DMS 273 (cell line): ENCODE measurements at regions not wholly inside any gene's neighbourhood (a gene's known extent, or its start where the extent isn't known, plus 50 kb on each side); places are given as distances from the start of the nearest gene placed in this dataset.
"Not testable (repeated sequence)": the region's sequence is repeated elsewhere in the genome, so short reads cannot be mapped to it uniquely, and the experiment has no call there.

Experiments used
- DNase-seq: peaks from one replicate; lab custom pipeline; 2025; ENCODE audit not compliant: unreplicated experiment; lab: John Stamatoyannopoulos, UW

DNA sequence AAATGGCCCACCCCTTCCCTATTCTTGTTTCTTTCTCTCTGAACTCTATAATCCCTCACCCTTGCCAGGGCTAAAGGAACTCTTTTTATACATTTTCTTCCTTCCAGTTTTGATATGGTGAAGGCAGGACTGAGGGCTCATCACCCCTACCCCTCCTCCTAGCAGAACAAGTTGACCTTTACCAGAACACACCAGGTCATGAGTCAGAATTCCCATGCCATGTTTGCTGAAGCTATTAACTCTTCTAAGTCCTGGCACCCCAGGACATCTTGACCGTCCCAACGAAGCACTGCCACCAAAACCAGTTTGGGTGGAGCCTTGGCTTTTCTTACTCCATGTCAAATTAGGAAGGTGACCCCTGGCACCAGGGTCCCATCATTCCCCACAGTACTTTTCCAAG lies 57.5 kb upstream of the DYNLT3 start:
- DNase-seq, result no peak

DNA sequence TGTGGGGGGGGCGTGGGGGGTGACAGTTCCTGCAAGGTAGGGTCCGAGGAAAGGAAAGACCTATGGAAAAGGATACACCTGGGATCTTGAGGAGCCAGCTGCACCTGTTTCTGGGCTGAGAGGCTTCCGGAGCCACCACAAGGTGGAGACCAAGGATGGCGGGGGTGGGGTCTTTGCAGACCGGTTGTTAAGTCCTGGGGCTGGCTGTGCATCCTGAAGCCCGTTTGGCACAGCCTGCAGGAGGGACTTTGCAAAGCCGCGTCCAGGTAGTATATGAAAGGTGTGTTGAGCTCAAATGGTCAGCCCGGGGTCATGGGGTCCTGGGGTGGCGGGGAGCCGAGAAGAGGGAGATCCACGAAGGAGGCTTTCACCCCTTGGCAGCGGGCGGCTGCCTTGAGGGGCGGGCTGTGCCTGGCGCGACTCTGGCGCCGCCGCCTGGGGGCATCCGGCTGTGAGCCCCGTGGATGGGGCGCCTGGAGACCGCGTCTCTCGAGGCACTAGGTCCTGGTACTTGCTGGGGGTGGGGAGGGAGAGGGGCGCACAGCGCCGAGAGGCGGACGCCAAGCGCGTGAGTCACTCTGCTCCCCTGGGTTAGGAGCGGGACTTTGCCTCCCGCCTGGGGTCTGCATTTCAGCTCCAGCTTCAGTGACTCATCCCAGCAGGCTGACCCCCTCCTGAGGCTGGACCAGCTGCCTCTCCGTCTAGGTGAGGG lies 58.2 kb upstream of the DYNLT3 start:
- DNase-seq, result peak; percentile 80

DNA sequence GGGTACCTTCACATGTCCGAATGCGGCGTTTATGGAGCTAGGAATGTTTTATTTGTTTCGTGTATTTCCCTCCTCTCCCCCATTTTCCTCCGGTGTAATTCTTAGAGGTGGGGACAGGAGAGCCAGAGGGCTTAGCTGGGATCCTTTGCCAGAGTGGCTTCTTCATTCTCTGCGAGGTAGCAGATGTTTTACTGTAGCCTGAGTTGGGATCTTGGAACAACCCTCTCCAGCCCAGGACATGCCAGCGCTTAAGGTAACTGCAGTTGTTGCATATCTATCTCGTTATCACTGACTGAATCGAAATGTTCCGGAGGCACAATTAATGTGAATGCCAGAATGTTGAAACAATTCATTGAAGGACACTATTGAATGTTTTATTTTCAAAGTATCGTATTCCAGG lies 59.0 kb upstream of the DYNLT3 start:
- DNase-seq, result peak; percentile 29

GRCh38 chrX:37910186-37910585 lies 62.8 kb upstream of the DYNLT3 start:
- DNase-seq, result no peak

DNA sequence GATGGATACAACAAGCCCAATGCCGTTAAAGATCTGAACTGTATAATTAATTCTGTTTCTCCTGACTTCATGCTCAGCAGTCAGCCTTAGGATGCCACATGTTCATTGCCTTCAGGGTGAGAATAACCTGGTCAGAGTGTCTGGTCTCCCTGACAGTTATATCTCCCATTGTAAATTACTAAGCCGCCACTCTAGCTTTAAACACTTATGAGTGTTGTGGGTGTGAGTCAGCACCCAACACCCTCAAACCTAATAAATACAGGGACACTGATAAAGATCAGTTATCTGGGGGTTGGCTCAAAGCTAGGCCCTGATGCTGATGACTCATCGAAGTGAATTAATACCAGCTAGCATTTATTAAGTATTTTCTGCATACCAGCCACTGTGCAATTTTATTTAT lies 64.9 kb upstream of the DYNLT3 start:
- DNase-seq, result peak; percentile 15

GRCh38 chrX:37912777-37913176 lies 65.4 kb upstream of the DYNLT3 start:
- no peak for DNase-seq

DNA sequence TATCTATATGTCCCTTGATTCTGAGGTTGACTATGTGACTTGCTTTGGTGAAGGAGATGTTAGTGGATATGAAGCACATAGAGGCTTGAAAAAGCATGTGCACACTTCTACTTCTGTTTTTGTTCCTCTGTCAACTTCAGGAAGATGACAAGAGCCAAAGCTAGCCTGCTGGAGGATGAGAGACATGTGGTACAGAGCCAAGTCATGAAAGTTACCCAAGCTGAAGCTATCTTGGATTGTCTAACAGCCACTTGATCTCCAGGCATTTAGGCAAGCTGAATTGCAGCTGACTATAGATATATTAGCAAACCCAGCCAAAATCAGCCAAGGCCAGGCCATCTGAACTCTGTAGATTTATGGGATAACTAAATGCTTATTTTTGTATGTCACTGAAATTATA lies 70.8 kb upstream of the DYNLT3 start:
- no peak for DNase-seq

DNA sequence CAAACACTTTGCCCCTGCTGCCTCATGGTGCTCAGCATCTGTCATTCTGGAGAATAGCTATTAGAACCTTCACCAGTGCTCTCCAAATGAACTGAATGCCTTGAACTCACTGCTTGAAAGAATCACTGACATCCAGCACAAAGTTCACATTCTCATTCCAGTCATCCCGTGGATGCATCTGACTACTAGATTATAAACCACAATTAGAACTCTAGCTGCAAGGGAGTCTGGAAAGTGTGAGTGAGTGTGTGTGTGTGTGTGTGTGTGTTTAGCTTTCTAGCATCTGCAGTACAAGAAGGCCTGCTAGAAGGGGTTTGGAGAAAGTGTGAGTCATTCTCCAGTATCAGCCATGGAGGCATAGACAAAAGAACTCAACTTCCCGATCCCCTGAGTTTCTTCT lies 71.3 kb upstream of the DYNLT3 start:
- no peak for DNase-seq

GRCh38 chrX:37921758-37922157 lies 74.4 kb upstream of the DYNLT3 start:
- DNase-seq, result no peak

GRCh38 chrX:37922928-37923327 lies 75.6 kb upstream of the DYNLT3 start:
- peak; percentile 34 for DNase-seq

- not testable (repeated sequence) for DNase-seq
Measured at GRCh38 chrX:37925761-37926160, 78.4 kb upstream of the DYNLT3 start.

DNA sequence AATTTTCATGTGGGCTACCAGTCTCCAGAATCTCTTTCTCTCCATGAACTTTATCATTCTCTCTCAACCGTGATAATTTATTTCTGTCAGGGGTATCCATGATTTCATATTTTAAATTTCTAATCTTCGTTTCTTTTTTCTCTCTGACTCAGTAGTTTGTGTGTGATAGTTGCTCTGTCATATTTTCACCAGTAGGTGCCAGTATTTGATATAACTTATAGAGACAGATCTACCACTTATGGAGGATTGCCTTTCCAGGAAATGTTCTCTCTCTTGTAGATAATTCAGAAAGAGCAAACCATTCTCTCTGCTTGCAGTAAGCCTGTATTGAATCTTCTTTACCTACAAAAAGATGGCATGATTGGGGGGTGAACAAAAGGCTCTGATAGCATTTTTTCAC lies 79.3 kb upstream of the DYNLT3 start:
- DNase-seq, result peak; percentile 65

- DNase-seq, result no peak
Measured at GRCh38 chrX:37942170-37942569, 64.2 kb upstream of the SYTL5 start.

- no peak for DNase-seq
Measured at GRCh38 chrX:37943554-37944344, 62.6 kb upstream of the SYTL5 start.

DNA sequence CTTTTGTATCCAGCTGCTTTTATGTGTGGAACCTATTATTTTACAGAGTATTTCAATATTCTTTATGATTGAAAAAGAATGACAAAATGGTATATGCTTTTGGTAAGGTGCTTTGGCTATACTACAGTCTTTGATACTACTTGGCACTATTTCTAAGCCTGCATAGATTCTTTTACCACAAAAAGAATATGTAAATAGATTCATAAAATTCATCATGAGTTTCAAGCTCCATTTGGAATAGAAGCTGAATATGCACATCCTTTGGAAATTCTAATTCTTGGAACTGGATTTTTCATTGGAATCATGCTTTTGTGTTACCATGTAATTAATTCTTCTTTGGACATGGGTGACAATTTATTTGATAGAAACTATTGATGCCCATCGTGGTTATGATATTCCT lies 60.2 kb upstream of the SYTL5 start:
- DNase-seq, result no peak

- no peak for DNase-seq
Measured at GRCh38 chrX:37955273-37955672, 51.1 kb upstream of the SYTL5 start.

DNA sequence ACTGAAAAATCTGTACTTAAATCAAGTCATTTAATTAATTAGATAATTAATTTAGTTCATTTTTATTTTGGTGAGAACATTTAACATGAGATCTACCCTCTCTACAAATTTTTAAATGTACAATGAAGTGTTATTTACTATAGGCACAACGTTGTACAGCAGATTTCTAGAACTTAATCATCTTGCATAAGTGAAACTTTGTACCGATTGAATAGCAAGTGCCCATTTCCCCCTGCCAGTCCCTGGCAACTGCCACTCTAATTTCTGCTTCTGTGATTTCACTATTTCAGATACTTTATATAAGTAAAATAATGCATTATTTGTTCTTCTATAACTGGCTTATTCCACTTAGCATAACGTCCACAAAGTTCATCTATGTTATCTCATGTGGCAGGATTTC lies 50.1 kb upstream of the SYTL5 start:
- no peak for DNase-seq
